Skeletal muscle satellite cell (primary cell): ENCODE measurements at regions not wholly inside any gene's neighbourhood (a gene's known extent, or its start where the extent isn't known, plus 50 kb on each side); places are given as distances from the start of the nearest gene placed in this dataset.

ENCODE experiments used
- H3K27me3 ChIP-seq: 2 replicates; pipeline ENCODE4 v1.7.0; 2013; ENCODE audit warnings: low read length; ENCODE audit not compliant: control insufficient read depth, insufficient read depth
- H3K36me3 ChIP-seq: 2 replicates; pipeline ENCODE4 v1.7.0; 2013; ENCODE audit warnings: mild to moderate bottlenecking, control low read depth, low read length; ENCODE audit not compliant: insufficient read depth
- H3K4me1 ChIP-seq: 2 replicates; pipeline ENCODE4 v1.7.0; 2013; ENCODE audit warnings: low read length; ENCODE audit not compliant: control insufficient read depth, insufficient read depth
- H3K4me2 ChIP-seq: 2 replicates; pipeline ENCODE4 v1.7.0; 2013; ENCODE audit warnings: mild to moderate bottlenecking, low read length
- H3K4me3 ChIP-seq: 2 replicates; pipeline ENCODE4 v1.7.0; 2013; ENCODE audit warnings: low read length
- H3K9ac ChIP-seq: 2 replicates; pipeline ENCODE4 v1.7.0; 2013; ENCODE audit warnings: mild to moderate bottlenecking, low read depth, low read length, moderate library complexity
- H3K9me3 ChIP-seq: replicated peaks from 2 replicates; pipeline ENCODE4 v1.7.0; 2013; ENCODE audit warnings: mild to moderate bottlenecking, control low read depth, low read length

GRCh38 chr5:74028406-74028805, 402.4 kb downstream of the ARHGEF28 start:
- no peaks in the 10 kb centered on the region for H3K4me1 ChIP-seq
- H3K4me3 ChIP-seq = no peak overlapping the region
- no peak overlapping the region for H3K9ac ChIP-seq
- no peaks in the 10 kb centered on the region for H3K9me3 ChIP-seq
- no peaks in the 10 kb centered on the region for H3K36me3 ChIP-seq
- no peaks in the 10 kb centered on the region for H3K27me3 ChIP-seq
- no peak overlapping the region for H3K4me2 ChIP-seq

- Histone ChIP-seq H3K4me1 (no peaks in the 10 kb centered on the region), H3K9me3 (no peaks in the 10 kb centered on the region), H3K27me3 (no peaks in the 10 kb centered on the region), H3K36me3 (no peaks in the 10 kb centered on the region), H3K4me2 (no peak overlapping the region), H3K4me3 (no peak overlapping the region), H3K9ac (no peak overlapping the region)
Observed at GRCh38 chr5:74027732-74028338, 401.8 kb downstream of the ARHGEF28 start.

- H3K36me3 ChIP-seq = no peaks in the 10 kb centered on the region
- H3K9ac ChIP-seq = no peak overlapping the region
- H3K4me1 ChIP-seq = no peaks in the 10 kb centered on the region
- H3K27me3 ChIP-seq = no peaks in the 10 kb centered on the region
- H3K9me3 ChIP-seq = no peaks in the 10 kb centered on the region
- H3K4me3 ChIP-seq = no peak overlapping the region
- H3K4me2 ChIP-seq = no peak overlapping the region
Observed at GRCh38 chr5:74026310-74026709, 400.3 kb downstream of the ARHGEF28 start.

GRCh38 chr5:74021126-74021525, 395.1 kb downstream of the ARHGEF28 start:
- Histone ChIP-seq H3K9ac (no peak overlapping the region), H3K4me2 (no peak overlapping the region), H3K4me1 (peaks cover 9% of the 10 kb centered on the region), H3K36me3 (no peaks in the 10 kb centered on the region), H3K9me3 (no peaks in the 10 kb centered on the region), H3K27me3 (peaks cover 9% of the 10 kb centered on the region), H3K4me3 (no peak overlapping the region)

GRCh38 chr5:74020503-74020902, 394.5 kb downstream of the ARHGEF28 start:
- H3K9ac ChIP-seq = no peak overlapping the region
- H3K9me3 ChIP-seq = no peaks in the 10 kb centered on the region
- H3K4me2 ChIP-seq = no peak overlapping the region
- peaks cover 9% of the 10 kb centered on the region for H3K4me1 ChIP-seq
- peaks cover 9% of the 10 kb centered on the region for H3K27me3 ChIP-seq
- no peaks in the 10 kb centered on the region for H3K36me3 ChIP-seq
- no peak overlapping the region for H3K4me3 ChIP-seq

GRCh38 chr5:74019923-74020322, 393.9 kb downstream of the ARHGEF28 start:
- peaks cover 9% of the 10 kb centered on the region for H3K27me3 ChIP-seq
- no peak overlapping the region for H3K4me3 ChIP-seq
- H3K4me1 ChIP-seq = peaks cover 9% of the 10 kb centered on the region
- H3K9ac ChIP-seq = no peak overlapping the region
- no peaks in the 10 kb centered on the region for H3K9me3 ChIP-seq
- no peak overlapping the region for H3K4me2 ChIP-seq
- no peaks in the 10 kb centered on the region for H3K36me3 ChIP-seq

GRCh38 chr5:74017786-74018211, 391.8 kb downstream of the ARHGEF28 start:
- Histone ChIP-seq H3K9me3 (no peaks in the 10 kb centered on the region), H3K27me3 (peaks cover 13% of the 10 kb centered on the region), H3K9ac (no peak overlapping the region), H3K4me2 (no peak overlapping the region), H3K4me3 (no peak overlapping the region), H3K4me1 (peaks cover 9% of the 10 kb centered on the region), H3K36me3 (no peaks in the 10 kb centered on the region)

GRCh38 chr5:74017112-74017511, 391.1 kb downstream of the ARHGEF28 start:
- H3K4me3 ChIP-seq = no peak overlapping the region
- H3K9me3 ChIP-seq = no peaks in the 10 kb centered on the region
- H3K36me3 ChIP-seq = no peaks in the 10 kb centered on the region
- H3K27me3 ChIP-seq = peaks cover 13% of the 10 kb centered on the region
- peaks cover 9% of the 10 kb centered on the region for H3K4me1 ChIP-seq
- no peak overlapping the region for H3K9ac ChIP-seq
- H3K4me2 ChIP-seq = no peak overlapping the region

GRCh38 chr5:74016373-74016772, 390.4 kb downstream of the ARHGEF28 start:
- H3K36me3 ChIP-seq = no peaks in the 10 kb centered on the region
- no peak overlapping the region for H3K4me3 ChIP-seq
- no peak overlapping the region for H3K4me2 ChIP-seq
- peaks cover 13% of the 10 kb centered on the region for H3K27me3 ChIP-seq
- H3K9ac ChIP-seq = no peak overlapping the region
- H3K9me3 ChIP-seq = no peaks in the 10 kb centered on the region
- peaks cover 9% of the 10 kb centered on the region for H3K4me1 ChIP-seq

GRCh38 chr5:74015716-74016115, 389.7 kb downstream of the ARHGEF28 start:
- peaks cover 9% of the 10 kb centered on the region for H3K27me3 ChIP-seq
- no peak overlapping the region for H3K9ac ChIP-seq
- no peak overlapping the region for H3K4me3 ChIP-seq
- no peak overlapping the region for H3K4me2 ChIP-seq
- no peaks in the 10 kb centered on the region for H3K9me3 ChIP-seq
- H3K36me3 ChIP-seq = no peaks in the 10 kb centered on the region
- H3K4me1 ChIP-seq = peaks cover 9% of the 10 kb centered on the region

GRCh38 chr5:74013222-74013621, 387.2 kb downstream of the ARHGEF28 start:
- no peak overlapping the region for H3K4me3 ChIP-seq
- H3K27me3 ChIP-seq = peaks cover 4% of the 10 kb centered on the region
- no peaks in the 10 kb centered on the region for H3K36me3 ChIP-seq
- H3K9ac ChIP-seq = no peak overlapping the region
- peaks cover 9% of the 10 kb centered on the region for H3K4me1 ChIP-seq
- H3K4me2 ChIP-seq = no peak overlapping the region
- no peaks in the 10 kb centered on the region for H3K9me3 ChIP-seq

- Histone ChIP-seq H3K4me2 (no peak overlapping the region), H3K4me3 (no peak overlapping the region), H3K36me3 (no peaks in the 10 kb centered on the region), H3K4me1 (no peaks in the 10 kb centered on the region), H3K9ac (no peak overlapping the region), H3K9me3 (no peaks in the 10 kb centered on the region), H3K27me3 (no peaks in the 10 kb centered on the region)
Observed at GRCh38 chr5:74009502-74009901, 383.5 kb downstream of the ARHGEF28 start.
